HepG2 (cell line): ENCODE measurements at regions not wholly inside any gene's neighbourhood (a gene's known extent, or its start where the extent isn't known, plus 50 kb on each side); places are given as distances from the start of the nearest gene placed in this dataset.

ENCODE experiments used
- CEBPZ ChIP-seq: IDR thresholded peaks from 2 replicates; pipeline ENCODE4 v1.6.1; 2012; ENCODE audit warnings: low read length, improper control_type of control experiment
- ELF1 ChIP-seq: sonication (generic); formaldehyde crosslinking; IDR thresholded peaks from 2 replicates; pipeline ENCODE4 v1.4.0; 2020; ENCODE audit warnings: missing genetic modification reagents
- LBX2 ChIP-seq: sonication (generic); formaldehyde crosslinking; IDR thresholded peaks from 2 replicates; pipeline ENCODE4 v1.5.0; 2020; ENCODE audit warnings: missing genetic modification reagents, mild to moderate bottlenecking, borderline replicate concordance
- RXRA ChIP-seq: sonication (generic); formaldehyde crosslinking; IDR thresholded peaks from 2 replicates; pipeline ENCODE4 v1.5.1; 2020; ENCODE audit warnings: missing genetic modification reagents
- SETDB1 ChIP-seq: sonication (generic); formaldehyde crosslinking; IDR thresholded peaks from 2 replicates; pipeline ENCODE4 v1.5.1; 2020; ENCODE audit warnings: missing genetic modification reagents, mild to moderate bottlenecking, borderline replicate concordance
- ZNF24 ChIP-seq: fragments of 450-650 bp; IDR thresholded peaks from 2 replicates; pipeline ENCODE4 v1.6.1; 2017; ENCODE audit warnings: antibody characterized with exemption, mild to moderate bottlenecking
- ZNF776 ChIP-seq: sonication (generic); formaldehyde crosslinking; IDR thresholded peaks from 2 replicates; pipeline ENCODE4 v1.4.0; 2020; ENCODE audit warnings: mild to moderate bottlenecking, missing genetic modification reagents

GRCh38 chr1:38310079-38310478 is 263.5 kb upstream of the POU3F1 start:
- TF ChIP-seq RXRA (CRISPR knock-in tag) (no peak), CEBPZ (no peak), ZNF776 (no peak), ZNF24 (no peak), LBX2 (CRISPR knock-in tag) (no peak), ELF1 (no peak), SETDB1 (CRISPR knock-in tag) (no peak)
